Activated CD4-positive, alpha-beta T cell treated with anti-CD3 and anti-CD28 coated beads for 4 hours (primary cell): ENCODE measurements at regions not wholly inside any gene's neighbourhood (a gene's known extent, or its start where the extent isn't known, plus 50 kb on each side); places are given as distances from the start of the nearest gene placed in this dataset.
"Not testable (repeated sequence)": the region's sequence is repeated elsewhere in the genome, so short reads cannot be mapped to it uniquely, and the experiment has no call there.

Experiments
- DNase-seq, 2 donors: peaks; one replicate each; pipeline ENCODE4 v3.0.0-alpha.2; 2020

DNA sequence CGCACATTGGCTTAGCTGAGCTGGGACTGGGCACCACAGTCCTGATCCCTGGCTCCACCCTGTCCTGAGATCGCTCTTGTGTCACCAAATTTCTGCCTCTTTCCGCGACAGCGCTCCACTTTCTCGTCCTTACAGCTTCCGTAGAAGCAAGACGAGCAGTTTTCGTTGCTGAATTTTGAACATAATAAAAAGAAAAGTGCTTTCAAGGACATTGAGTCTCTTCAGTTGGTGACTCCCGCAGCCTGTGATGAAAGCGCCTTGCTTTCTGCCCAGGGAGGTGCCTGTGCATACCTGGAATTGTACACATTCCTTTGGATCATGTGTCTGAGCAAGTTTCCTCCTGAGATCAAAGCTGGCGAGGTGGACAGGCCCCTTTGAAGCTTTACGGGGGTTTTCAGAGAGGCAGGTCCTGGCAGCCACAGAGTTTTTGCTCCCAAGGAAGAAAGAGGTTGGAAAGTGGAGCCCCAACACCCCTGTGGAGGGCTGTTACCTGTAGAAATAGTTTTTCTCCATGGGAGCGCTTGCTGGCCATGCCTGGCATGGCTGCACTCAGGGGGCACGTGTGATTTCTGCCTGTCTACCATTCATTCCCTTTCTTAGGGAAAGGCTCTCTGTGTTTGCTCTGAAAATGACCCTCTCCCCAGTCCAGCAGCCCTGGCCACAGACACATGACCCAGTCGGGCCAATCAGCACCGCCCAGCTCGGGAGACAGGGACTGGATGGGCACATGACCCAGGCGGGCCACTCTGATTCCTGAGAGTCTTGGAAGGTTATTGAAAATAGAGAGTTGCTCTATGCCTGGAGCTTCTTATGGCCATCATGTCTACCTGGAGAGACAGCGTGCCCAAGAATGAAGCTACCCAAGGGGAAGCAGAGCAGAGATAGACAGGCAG, 115.6 kb upstream of the OTOS start:
- no peak for DNase-seq

DNA sequence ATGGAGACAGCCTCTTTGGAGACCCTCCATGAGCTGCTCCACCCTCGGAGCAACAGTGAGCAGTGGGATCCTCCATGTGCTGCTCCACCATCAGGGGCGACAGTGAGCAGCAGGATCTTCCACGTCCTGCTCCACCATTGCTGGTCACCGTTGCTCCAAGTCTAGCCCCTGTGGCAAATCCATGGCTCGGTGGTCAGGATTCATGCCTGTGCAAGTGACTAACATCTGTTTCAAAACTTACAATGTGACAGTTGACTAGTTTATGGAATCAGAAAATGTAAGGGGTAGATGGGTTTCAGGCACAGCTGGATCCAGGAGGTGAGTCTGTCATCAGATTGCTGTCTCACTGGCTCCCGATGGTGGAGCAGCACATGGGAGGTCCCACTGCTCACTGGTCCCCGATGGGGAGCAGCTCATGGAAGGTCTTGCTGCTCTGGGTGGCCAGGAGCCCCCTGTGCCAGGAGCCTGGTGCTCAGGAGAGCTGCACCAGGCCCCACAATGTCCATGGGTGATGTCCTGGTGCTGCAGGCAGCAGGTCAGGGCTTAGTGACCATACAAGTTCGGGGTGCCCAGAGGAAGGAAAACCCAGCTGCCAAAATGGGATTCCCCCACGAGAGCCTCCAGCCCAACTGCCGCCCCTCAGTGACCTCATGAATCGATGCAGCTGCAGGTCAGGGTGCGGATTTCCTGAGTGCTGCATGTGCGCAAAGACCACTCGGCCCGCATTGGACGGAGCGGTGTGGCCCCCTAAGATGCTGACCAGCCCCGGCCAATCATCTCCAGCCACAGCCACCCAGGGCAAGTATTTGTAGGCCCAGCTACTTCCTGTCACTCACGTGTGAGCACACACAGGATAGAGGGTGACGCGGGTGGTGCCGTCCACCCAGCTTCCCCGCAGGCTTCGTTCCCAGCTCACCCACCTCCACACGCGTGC, 116.5 kb upstream of the OTOS start:
- DNase-seq, result no peak

DNA sequence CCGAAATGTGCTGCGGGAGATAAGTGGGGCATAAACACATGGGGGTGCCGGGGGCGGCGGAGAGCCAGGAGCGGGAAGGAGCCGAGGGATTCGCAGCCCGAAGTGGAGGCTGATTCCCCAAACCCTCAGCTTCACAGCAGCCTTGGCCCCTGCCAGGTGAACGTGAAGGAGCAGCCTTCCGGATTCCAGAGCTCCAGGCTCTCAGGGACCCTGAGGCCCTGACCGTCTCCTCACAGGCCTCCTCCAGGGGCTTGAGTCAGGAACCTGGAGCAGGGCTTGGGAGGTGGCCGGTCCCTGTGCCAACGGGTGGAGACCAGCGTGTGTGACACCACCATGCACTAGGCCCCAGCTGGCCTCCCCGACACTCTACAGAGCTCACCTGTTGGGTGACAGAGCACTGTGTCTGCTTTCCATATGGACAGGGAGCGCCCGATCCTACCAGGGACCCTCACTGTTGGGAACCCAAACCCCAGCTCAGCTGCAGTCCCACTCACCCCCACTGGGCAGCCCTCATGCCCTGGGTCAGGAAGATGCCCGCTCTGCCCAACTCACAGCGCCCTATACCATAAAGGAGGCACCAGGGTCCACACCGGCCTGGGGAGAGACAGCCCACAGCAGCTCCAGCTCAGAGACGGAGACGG, 117.6 kb upstream of the OTOS start:
- DNase-seq, result no peak

DNA sequence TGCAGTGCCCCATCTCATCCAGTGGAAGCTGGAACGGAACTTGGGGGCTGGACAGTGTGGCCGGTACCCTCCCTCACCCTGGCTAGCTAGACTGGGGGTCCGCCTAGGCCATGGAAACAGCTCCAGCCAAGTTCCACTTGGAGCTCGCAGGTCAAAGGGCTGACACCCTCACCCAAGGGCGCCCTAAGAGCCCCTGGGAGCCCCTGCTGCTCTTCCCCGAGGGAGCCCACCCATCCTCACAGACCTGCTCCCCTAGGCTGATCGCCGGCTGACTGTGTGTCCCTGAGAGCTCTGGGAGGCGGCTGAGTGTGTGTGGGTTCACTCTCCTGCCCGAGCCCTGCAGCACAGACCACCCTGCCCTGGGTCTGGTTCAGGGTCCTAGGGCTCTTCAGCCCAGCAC, 118.2 kb upstream of the OTOS start:
- DNase-seq, result no peak

DNA sequence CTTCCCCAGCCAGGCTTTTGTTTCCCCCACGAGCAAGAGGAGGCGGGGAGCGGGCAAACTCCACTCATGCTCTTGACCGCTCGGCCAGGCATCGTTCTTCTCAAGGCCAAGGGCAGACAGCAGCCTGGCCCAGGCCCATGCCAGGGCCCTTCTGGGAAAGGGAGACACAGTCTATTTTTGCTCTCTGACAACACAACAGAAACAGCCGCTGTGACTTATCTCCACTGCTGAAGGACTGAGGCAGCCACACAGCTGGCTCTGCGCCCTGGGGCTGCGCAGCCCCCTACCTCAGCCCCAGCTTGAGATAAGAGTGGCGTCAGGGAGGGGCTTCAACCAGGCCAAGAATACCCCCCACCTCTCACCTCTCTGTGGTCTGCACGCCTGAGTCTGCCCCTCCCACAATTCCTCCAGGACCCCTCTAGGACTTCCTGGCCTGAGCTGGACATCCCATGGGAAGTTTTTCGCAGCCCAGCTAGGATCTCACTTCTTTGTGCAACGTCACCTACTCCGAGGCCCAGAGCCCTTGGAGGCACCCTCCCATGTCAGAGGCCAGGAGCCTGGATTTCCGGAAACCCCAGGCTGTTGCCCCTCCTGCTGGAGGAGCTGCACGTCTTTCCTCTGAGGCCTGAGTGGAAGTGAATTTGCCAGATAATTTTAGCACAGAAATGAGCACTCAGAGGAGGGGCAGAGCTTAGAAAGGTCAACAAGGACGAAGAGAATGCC, 118.9 kb upstream of the OTOS start:
- no peak for DNase-seq

DNA sequence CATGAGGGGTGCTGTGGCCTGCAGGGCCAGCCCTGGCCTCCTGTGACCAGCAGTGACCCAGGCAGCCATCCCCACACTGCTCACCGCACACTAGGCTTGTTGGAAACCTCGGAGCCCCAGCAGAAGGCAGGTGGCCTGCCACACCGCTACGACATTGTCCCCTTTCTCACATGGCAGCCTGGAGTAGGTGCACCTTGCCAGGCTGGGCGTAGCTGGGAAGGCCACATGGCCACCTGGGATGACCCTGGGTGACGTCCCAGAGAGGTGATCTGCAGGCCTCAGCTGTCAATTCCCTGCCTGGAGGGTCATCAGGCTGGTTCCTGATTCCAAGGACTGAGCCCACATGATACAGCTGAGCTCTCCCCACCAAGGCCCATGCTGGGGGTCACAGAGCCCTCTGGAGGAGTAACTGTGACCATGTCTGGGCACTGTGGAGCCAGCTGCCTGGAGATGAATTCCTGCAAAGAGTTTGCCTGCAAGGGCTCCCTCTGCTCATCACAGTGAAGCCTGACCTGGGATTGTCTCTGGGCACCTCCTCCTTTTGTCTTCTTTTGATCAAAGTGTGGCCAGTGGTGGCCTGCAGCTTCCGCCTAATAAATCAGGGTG, 119.6 kb upstream of the OTOS start:
- DNase-seq, result no peak

DNA sequence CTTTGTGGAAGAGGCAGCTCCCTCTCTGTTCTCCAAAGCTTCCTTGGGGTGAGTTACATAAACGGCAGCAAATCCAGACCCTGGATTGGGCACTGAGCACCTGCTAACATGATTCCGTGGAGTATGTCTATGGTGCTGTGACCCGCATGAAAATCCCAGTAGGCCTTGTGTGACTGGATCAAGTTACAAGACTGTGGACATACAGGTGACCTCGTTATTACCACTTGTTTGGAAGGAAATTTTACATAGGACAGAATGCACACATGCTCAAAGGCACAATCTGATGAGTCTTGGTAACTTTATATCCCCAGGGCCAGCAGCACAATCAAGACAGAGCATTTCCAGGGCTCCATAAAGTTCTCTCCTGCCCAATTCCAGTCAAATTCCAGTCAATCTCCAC, 120.2 kb upstream of the OTOS start:
- DNase-seq, result no peak

DNA sequence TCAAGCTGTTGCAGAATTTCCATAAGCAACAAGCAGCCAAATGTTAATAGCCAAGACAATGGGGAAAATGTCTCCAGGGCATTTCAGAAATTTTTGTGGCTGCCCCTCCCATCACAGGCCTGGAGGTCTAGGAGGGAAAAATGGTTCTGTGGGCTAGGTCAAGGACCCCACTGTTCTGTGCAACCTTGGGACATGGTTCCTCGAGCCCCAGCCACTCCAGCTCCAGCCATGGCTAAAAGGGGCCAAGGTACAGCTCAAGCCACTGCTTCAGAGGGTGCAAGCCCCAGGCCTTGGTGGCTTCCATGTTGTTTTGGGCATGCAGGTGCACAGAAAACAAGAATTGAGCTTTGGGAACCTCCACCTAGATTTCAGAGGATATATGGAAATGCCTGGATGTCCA, 122.1 kb upstream of the OTOS start:
- DNase-seq, result not testable (repeated sequence)

DNA sequence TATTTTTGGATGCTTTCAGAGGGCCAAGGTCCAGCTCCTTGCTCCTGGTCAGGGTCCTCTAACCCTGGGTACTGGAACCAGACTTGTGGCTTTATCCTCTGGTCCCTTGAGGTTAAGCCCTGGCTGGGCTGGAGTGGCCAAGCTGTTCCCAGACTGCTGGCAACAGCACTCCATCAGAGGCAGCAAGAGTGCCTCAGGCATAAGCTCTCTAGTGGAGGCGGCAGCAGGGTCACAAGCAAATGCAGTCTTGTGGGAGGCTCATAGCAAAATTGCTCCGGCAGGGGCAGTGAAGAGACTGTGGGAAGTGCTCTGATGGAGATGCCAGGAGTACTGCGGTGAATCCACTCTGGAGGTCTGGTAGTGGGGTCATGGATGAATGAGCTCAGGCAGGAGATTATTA, 128.9 kb upstream of the OTOS start:
- DNase-seq, result no peak

DNA sequence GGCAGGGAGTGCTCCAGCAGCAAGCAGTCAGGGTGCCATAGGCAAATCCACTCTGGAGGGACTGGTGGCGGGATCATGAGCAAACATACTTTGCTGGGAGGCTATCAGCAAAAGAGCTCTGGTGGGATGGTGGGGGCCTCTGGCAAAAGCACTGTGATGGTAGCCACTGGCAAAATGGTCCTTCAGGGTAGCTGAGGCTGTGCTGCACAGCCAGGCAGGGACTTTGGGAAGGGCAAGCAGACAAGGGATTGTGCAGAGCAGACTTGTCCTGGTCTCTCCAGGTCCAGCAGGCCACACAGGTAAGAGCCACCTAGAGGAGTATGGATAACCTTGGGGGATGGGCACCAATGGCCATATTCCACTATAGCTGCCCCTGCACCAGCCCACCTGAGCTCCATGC, 129.4 kb upstream of the OTOS start:
- no peak for DNase-seq

DNA sequence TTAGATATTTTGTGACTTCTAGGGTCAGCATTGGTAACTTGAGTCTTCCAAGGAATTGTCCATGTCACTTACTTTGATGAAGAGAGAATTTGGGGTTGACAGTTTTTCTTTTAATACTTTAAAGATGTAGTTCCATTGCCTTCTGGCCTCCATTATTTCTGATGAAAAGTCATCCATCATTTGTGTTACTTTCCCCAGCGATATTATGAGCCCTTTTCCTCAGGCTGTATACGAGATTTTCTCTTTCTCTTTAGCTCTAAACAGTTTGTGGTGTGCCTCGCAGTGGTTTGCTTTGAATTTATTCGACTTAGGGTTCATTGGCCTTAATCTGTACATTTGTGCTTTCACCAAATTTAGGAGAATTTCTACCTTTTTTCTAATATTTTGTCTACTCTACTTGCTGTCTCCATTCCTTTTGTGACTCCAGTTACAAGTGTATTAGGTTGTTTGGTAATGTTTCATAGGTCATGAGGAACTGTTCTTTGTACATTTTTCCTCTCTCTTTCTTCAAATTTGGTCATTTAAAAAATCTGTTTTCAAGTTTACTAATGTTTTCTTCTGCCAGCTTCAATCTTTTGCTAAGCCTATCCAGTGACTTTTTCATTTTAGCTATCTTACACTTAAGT, 131.4 kb upstream of the OTOS start:
- no peak for DNase-seq

DNA sequence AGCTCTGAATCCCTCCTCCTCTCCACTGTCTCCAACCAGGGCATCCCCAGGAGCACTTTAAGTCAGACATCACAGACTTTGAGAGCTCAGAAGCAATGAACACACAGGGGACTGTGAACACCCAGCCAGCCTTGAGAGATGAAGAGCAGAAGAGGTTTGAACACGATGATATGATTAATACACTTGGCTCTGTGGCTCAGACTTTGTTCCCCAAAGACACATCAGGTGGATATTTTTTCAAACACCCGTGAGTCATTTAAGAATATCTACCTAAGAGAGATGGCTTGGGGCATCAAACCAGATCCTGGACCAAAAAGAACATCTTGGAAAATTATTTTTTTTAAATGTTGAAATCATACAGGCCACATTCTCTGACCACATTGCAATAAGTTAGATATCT, 134.9 kb upstream of the OTOS start:
- no peak for DNase-seq

DNA sequence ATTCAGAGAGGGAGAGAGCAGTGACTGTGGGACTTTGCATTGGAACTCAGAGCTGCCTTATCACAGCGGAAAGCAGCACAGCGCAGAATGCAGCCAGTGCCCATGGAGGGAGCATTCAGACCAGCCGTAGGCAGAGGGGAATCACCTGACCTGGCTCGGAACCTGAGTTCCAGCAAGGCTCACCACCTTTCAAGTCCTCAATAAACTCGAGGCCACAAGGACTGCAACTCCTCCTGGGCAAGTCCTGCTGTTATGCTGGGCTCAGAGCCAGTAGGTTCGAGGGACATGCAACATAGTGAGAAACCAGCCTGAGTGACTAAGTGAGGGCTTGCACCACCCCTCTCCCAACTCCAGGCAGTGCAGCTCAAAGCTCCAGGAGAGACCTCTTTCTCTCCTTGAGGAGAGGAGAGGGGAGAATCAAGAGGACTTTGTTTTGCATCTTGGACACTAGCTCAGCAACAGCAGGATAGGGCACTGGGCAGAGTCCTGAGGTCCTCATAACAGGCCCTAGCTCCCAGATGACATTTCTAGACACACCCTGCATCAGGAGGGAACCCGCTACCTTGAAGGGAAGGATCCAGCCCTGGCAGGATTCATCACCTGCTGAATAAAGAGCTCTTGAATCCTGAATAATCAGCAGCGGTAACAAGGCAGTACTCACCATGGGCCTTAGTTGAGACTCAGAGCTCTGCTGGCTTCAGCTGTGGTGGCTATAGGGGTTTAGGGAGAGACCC, 136.8 kb upstream of the OTOS start:
- no peak for DNase-seq

DNA sequence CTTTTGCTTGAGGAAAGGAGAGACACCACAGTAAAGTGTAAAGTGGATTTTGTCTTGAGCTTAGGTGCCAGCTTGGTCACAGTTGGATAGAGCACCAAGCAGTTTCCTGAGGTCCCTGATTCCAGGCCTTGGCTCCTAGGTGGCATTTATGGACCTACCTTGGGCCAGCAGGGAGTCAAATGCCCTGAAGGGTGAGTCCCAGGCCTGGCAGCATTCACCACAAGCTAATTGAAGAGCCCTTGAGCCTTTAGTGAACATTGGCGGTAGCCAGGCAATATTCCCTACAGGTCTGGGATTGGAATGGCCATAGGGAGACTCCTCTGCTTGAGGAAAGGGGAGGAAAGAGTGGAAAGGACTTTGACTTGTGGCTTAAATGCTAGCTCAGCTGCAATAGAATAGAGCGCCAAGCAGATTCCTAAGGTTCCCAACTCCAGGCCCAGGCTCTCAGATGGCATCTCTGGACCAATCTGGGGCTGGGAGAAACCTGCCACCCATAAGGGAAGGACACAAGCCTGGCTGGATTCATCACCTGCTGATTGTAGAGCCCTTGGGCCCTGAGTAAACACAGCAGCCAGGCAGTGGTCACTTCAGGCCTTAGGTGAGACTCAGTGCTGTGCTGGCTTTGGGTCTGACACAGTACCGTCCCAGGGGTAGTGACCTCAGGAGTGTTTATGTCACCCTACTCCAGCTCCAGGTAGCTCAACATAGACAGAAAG, 137.5 kb upstream of the OTOS start:
- no peak for DNase-seq

DNA sequence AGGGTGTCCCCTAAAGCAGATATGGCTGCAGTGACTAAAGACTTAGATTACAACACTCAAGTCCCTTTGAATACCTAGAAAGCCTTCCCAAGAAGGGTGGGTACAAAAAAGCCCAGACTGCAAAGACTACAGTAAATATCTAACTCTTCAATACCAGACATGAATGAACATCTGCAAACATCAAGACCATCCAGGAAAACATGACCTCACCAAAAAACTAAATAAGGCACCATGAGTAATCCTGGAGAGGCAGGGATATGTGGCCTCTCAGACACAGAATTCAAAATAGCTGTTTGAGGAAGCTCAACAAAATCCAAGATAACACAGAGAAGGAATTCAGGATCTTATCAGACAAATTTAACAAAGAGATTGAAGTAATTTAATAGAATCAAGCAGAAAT, 138.2 kb upstream of the OTOS start:
- DNase-seq, result no peak

DNA sequence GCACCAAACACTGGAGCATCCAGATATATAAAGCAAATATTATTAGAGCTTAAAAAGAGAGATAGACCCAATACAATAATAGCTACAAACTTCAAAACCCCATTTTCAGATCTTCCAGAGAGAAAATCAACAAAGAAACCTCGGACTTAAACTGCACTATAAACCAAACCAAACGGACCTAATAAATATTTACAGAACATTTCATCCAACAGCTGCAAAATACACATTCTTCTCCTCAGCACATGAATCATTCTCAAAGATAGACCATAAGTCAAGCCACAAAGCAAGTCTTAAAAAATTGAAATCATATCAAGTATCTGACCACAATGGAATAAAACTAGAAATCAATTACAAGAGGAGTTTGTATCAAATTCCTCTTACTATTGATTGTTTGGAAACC, 140.2 kb upstream of the OTOS start:
- DNase-seq, result no peak

DNA sequence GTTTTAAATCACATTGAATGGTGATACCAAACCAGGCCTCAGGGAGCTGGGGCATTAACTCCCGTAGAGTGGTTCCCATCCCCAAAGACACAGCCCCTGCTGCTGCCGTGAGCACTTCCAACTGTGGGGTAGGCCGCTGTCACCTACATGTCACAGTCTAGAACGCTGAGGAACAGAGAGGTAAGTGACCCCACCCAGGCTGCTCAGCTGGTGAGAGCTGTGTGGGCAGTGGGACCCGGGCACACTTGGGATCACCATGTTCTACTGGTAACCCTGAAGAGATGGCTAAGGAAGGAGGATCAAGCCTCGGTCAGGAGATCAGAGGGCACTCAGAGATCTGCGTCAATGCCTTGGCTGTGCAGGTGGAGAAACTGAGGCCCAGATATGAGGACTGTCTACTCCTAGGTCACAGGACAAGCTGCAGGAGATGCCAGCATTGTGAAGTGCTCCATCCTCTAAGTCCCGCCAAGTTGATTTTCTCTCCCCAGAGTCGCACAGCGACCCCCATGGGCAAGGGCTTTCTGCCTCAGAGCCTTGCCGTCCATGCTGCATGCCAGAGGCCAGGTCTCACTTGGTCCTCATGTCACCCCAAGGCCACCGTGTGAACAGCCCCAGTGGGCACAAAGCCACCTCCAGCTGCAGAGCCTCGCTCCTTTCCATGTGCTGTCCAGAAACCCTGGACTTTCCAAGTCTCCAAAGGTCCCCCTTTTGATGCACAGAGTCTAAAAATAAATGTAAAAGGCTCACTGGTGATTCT, 144.2 kb upstream of the OTOS start:
- no peak for DNase-seq

DNA sequence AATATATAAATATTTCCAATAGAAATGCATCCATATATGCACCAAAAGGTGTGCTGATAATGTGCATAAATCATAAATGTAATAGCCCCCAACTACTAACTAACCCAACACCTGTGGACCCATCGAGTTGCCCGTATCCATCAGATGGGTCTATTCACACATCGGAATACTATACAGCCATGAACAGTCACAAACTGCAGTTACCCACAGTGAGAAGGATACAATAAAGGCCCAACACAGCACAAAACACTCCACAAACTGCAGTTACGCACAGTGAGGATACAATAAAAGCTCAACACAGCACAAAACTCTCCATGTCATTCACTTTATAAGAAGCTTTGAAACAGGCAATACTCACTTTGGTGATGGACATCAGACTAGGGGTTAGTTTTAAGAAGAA, 145.3 kb upstream of the OTOS start:
- no peak for DNase-seq

DNA sequence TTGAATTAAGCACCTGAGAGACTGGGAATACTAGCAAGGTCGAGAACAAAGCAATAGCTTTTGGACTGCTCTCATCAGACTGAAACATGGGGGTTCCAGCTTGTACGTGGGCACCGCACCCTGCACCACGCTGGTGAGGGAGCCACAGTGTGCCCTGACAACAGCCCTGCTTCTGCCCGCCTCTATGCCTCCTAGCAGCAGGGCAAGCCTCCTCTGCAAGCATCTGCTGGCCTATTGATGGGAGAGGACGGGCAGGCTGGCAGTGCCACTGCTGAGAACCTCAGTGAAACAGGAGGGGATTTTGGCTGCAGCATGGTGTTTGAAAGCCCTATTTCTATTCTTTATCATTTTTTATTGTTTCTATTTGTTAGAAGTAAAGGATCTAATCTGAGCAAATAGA, 146.1 kb upstream of the OTOS start:
- no peak for DNase-seq

DNA sequence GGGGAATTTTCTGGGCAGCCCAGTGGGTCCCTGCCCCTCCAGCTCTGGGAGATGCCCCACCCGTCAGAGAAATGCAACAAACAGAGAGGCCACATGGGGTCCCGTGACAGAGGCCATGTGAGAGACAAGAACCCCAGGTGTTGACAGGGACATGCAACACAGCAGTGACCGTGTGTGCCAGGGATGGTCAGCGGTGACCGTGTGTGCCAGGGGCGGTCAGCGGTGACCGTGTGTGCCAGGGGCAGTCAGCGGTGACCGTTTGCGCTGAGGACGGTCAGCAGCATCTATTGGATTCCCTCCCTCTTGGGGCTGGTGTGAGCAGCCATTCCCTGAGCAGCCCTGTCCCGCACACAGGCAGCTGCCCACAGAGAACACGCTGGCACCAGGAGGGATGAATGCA, 146.6 kb upstream of the OTOS start:
- no peak for DNase-seq
